GM18511 (cell line): ENCODE measurements at regions not wholly inside any gene's neighbourhood (a gene's known extent, or its start where the extent isn't known, plus 50 kb on each side); places are given as distances from the start of the nearest gene placed in this dataset.
"Not testable (repeated sequence)": the region's sequence is repeated elsewhere in the genome, so short reads cannot be mapped to it uniquely, and the experiment has no call there.

ENCODE experiments used
- ATAC-seq: cut with Tn5 transposase; IDR thresholded peaks from one replicate; pipeline ENCODE4 v1.9.1; 2021; ENCODE audit warnings: mild to moderate bottlenecking, moderate library complexity; ENCODE audit not compliant: unreplicated experiment

DNA sequence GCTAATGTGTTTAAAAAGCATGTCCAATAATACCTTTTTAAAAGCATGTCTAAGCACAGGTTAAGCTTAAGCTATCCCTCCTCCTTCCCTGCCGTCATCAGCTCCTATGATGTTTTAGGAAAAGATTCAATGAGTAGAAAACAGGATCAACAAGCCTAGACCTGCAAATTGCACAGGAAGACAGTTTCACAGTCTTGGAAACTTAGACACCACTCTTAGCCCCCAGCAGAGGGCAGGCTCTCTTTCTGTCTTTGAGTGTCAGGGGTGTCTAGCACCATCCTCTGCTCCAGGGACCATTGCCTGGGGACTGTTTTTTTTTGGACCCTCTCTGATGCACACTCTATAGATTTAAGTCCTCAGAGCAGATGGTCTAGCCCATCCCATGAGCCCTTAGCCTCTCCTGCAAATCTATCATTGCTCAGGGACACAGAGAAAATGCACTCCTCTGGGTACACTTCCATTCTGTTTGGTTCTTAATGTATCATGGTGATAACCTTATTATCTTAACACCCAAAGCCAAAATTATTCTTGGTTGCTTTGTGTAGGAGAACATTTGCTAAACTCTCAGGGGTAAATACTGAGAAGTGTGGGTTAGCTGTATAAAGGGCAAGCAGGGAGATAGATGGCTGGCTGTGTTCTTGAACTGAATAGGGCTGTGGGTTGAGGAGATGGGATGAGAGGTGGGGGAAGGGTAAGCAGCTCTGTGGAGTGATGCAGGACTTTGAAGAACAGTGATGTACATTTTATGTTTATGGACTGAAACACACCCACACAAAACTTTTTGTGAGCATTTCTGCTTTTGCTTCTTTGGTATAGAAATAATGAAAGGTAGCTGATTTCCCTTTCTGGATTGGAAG lies 259.9 kb upstream of the DDHD1 start:
- no peak for ATAC-seq

DNA sequence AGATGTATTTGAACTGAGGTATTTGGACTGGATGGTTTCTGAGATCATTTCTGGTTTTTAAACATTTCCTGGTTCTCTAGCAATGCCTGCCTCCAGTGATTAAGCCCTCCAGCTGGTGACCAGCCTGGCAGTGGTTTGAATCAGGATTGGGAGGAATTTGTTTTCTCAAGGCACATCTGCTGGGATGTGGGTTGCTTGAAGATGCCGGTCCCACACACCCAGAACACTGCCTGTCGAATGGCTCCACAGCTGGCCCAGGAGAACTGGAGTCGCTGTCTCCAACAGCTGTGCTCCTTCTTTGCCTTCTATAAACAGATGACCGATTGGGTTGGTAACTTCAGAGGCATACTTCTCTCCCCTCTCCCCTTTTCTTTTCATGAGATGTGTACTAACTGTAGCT lies 258.0 kb upstream of the DDHD1 start:
- no peak for ATAC-seq

DNA sequence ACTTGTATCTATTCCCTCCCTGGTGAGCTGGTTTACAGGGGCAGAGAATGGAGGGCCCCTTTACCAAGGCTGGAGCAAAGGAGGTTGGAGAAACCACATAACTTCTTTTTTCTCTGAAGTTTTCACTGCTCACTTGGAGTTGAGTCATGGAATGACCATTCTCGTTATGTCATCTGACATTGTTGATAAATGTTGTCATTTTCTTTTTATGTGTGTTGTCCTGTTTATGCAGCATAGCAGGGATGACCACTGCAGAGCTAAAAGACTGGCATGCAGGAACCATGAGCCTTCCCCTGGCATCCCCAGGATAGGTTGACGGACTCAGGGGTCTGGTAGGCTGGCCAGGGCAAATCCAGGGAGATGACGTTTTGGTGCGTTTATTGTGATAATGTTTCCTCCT lies 256.8 kb upstream of the DDHD1 start:
- no peak for ATAC-seq

DNA sequence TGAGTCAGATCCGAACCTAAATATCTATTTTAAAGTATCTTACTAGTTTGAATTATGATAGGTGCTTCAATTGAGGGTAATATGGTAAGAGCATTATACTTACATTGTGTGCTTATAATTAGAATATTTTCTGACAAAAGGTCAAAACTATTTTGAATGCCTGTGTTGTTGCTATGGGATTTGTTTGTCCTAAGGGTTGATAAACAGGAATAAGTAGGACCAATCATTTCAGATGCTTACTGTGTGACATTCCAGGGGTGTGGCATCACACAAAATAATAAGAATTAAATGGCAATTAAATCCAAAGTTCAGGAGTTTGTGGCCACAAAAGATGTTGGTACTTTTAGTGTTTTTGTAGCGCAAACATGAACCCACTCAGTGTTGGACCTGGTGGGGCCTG lies 256.2 kb upstream of the DDHD1 start:
- ATAC-seq = no peak

DNA sequence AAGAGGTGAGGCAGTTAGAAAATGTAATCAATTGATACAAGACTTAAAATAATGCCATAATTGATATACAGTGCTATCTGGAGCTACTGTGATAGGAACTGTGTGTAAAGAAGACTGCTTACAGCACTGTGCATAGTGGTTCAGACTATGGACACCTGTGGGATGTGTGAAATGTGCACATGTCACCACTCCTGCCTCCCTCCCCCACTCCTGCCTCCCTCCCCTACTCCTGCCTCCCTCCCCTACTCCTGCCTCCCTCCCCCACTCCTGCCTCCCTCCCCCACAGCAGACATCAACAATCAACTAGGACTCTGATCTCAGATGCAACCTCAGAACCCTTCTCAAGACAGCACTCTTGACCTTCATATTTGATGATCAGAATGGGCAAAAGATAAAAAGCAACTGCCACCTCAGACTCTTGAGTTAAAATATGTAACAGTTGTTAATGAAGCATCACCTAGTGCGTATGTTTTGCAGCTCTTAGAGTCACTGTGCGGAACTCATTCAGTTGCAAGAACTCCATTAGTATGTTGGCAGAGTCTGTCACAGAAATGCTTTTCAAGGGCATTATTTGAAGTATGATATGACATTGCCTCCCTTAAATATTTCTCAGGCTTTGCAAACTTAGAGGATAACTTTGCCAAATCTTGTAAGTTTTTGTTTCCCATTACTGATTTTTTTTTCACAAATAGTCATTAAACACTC lies 255.2 kb upstream of the DDHD1 start:
- ATAC-seq = no peak

DNA sequence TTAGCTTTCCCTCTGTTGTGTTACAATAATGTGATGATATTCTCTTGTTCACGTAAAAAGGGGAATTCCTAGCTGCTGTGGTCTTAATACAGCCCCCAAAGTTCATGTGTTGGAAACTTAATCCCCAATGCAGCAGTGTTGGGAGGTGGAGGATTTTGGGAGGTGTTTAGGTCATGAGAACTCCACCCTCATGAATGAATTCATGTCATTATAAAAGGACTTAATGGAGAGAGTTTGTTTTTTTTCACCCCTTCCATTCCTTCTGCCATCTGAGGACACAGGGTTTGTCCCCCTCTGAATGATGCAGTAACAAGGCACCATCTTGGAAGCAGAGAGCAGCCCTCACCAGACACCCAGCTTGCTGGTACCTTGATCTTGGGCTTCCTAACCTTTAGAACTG lies 253.4 kb upstream of the DDHD1 start:
- ATAC-seq = no peak

DNA sequence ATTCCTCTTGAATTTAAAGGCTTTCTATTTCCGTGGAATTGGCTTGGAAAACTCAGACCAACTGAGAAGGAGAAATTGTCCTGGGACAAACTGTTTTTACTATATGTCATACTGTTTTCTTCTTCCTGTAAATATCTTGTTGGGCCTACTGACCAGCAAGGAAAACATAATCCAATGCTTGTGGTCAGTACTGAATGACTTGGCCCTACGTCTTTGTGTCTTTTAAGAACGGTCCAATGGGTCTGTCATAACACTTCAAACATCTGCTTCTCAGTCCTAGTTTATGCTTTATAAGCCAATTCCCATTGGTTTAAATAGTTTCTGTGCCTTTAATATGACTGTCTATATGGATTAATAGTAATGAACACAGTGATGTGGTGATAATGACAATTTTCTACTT lies 248.5 kb upstream of the DDHD1 start:
- no peak for ATAC-seq

DNA sequence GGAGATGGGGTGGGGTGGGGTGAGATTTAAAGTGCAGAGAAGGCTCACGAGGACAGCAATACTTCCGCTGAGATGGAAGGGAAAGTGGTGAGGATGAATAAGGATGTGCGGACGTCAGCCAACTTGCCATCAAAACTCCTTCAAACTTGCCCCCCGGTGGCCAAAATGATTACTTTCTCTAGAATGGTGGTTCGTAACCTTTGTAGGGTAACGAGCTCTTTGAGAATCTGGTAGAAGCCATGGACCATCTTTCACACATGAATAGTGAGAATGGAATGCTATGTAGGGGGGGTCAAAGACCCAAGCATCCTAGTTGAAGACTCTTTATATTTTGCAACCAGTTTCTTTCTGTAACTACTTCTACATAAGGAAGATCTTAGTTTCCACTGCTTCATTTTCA lies 245.9 kb upstream of the DDHD1 start:
- no peak for ATAC-seq

DNA sequence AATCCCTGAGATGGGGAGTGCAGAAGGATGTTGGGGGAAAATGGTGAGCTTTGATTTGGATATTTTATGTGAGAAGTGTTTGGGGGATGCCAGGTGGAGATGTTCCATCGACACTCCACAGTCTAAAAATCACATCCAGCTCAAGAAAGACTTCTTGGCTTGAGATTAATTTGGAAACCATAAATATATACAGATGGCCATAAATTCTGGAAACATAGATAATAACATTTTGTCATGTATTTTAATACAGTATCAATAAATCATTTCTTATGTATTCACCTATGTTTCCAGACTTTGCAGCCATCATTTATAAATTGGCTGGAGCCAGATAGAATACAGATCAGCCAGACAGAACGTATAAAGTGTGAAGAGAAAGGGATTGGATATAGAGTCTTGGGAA lies 245.5 kb upstream of the DDHD1 start:
- ATAC-seq = no peak

DNA sequence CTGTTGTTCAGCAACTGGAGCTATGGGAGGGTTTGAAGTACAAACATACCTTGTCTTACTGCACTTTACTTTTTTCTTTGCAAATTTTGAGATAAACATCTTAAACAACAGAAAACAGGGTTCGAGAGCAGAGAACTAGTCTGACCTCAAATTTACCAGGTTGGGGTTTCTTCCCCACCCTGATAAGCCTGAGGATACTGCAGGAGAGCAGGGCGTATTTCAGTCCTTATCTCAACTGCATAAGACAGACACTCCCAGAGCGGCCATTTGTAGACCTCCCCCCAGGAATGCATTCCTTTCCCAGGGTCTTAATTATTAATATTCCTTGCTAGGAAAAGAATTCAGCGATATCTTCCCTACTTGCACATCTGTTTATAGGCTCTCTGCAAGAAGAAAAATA lies 242.1 kb upstream of the DDHD1 start:
- not testable (repeated sequence) for ATAC-seq

DNA sequence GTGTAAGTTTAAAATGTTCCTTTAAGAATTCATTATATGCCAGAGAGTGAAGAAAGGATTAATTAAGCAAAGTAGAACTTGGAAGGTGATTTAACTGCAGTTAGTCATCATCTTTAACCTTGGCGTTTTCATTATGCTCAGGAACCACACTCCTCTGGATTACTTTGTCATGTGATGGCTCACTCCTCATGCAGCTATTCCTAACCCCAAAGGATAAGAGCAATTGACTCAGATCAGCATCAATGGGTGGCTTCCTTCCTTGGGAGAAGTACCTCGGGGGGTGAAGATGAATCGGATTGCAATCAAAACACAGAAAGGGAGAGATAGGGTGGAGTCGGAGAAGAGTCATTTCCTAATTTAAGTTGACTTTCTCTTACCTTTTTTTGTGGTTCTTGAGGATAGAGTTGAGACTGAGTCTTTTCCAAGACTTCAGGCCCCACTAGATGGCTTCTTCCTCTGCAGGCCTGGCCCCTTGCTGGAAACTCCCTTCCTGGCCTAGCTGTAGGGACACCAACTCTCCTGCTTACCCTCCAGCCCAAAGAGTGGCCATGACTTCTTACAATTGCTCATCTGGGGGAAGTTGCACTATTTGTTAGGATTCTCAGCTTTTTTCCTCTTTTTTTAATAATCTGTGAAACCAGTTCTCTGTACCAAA lies 238.6 kb upstream of the DDHD1 start:
- no peak for ATAC-seq

DNA sequence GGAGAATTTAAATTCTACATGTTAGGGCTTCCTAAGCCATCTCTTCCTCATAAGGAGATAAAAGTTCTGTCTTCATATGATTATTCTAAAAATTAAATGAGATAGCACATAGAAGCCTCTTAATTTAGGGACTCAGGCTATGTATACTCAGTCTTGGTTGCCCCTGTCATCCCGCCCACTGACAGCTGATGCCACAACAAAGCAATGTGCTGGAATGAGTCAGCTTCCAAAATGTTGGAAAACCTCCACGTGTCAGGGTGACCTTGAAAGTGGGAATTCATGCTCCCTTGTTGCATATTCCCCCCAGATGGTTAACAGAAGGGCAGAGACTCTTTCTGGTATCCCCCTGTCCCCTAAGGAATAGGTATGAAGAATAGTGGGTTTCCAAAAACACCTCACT lies 238.0 kb upstream of the DDHD1 start:
- no peak for ATAC-seq

DNA sequence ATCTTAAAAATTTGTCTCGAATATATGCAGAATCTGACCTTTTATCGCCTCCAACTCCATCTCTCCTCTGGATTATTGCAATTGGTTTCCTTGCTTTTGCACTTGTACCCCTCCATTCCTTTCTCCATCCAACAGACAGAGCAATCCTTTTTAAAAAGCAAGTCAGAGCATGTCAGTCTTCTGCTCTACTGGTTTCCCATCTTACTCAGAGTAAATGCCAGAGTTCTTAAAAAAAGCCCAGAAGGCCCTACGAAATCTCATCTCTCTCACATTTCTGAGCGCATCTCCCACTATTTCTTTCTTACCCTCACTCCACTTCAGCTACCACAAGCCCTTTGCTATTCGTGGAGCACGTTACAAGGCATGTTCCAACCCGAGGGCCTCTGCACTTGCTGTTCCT lies 236.9 kb upstream of the DDHD1 start:
- ATAC-seq = no peak

DNA sequence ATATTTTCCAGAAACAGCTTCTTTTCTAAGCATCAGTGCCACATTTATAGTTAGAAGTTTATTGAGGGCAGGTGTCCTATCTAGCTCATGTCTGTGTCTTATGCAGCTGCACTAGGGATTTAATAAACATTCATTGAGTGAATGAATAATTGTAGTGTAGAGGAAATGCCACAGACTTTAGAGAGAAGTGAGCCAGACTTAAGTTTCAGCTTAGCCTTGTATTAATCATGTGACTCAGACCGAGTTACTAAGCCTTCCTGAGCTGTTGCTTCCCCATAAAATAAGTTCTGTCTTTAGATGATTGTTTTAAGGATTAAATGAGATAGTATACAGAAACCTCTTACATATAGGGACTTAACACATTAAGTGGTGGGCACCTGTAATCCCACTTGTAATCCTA lies 236.1 kb upstream of the DDHD1 start:
- no peak for ATAC-seq

DNA sequence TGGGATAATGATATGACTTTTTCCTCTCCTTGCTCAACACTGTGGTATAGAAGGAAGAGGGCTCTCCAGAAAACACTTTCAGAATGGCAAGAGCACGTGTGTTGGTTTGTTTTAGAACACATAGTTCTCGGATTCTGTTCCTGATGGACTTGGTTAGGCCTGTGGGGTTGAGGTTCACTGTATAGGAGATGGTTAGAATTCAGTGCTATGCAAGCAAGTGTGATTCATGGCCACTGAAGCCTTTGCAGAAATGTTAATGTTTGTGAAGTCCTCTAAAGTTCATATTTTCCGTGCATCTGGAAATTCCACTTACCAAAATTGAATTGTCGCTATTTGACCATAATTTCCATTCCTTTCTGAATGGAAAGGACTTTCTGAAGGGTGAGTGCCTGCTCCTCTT lies 233.2 kb upstream of the DDHD1 start:
- no peak for ATAC-seq

DNA sequence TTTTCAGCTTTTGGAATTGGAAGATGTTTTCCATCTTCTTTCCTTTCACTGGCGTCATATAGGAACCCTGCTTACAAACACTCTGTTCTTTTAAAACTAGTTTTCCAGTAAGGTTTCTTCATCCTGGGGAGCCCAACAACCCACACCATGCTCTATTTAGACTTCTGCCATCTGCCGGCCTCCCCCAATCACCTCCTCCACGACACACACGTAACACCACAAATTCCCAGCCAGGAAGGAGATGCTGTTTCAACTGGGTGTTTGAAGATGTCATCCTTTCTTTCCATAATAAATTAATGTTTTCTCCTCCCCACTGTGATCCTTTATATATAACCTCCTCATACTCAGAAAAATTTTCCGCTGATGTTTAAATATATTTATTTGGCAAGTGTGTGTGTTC lies 231.4 kb upstream of the DDHD1 start:
- no peak for ATAC-seq

DNA sequence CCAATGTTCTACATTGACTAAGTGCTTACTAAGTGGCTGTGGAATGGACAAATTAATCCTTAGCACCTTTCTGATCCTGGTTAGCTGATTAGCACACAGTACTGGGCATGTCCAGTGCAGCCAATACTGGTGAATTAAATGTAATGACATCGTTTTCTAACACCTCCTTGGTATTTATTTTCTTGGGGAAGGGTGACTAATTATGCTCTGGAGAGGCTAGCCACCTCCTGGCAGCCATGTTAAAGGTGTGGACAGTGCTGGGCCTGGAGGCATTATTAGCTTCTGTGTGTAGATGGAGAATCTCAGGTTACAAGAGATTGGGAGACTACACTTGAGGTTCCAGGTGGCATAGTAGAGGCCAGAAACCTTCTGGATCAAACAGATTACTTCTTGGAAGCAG lies 230.9 kb upstream of the DDHD1 start:
- no peak for ATAC-seq

DNA sequence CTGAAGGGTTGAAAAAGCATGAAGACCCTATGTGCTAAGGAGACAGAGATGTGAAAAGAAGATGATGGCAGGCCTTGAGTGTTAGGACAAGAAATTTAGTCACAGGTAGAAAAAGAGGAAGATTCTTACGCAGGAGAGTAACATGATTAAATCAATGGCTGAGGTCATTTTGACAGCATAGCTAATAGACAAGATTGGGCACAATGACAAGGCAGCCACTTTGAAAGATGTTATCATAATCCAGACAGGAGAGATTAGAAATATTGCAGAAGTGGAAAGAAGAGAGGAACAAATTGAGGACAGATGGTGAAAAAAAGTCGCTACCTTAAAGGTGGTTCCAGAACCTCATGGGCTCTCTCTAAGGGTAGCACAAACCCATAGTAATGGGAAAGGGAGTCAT lies 228.8 kb upstream of the DDHD1 start:
- no peak for ATAC-seq

DNA sequence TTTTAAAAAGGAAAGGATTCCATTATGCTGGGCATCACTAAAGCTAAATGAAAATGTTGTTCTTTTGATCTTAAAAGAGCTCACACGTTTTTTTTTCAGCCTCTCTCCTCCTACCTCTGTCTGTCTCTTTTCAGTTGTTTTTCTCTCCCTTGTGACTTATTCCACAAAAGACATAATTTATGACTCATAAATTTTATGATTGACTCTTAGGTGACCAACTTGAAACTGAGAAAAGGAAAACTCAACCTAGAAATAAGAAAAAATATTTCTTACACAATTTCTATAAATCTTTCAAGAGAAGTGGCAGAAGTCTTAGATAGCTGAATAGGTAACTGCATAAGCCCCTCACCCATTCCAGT lies 227.7 kb upstream of the DDHD1 start:
- ATAC-seq = peak; percentile 57

DNA sequence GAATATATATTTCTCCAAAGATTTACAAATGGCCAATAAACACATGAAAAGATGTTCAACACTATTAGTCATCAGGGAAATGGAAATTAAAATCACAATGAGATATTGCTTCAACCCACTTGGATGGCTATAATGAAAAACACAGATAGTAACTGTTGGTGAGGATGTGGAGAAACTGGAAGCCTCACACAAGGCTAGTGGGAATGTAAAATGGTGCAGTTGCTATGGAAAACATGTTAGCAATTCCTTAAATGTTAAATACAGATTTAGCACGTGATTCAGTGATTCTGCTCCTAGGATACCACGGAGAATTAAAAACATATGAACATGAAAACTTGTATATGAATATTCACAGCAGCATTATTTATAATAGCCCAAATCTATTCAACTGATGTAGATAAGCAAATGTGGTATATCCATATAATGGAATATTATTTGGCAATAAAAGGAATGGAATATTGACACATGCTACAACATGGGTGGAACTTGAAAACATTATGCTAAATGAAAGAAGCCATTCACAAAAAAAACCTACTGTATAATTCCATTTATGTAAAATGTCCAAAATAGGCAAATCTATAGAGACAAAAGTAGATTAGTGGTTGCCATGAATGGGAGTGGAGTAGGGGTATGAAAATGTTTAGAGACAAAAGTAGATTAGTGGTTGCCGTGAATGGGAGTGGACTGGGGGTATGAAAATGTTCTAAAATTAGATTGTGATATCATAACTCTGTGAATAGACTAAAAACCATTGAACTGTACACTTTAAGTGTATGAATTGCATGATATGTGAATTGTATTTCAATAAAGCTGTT lies 227.1 kb upstream of the DDHD1 start:
- ATAC-seq = peak; percentile 51

DNA sequence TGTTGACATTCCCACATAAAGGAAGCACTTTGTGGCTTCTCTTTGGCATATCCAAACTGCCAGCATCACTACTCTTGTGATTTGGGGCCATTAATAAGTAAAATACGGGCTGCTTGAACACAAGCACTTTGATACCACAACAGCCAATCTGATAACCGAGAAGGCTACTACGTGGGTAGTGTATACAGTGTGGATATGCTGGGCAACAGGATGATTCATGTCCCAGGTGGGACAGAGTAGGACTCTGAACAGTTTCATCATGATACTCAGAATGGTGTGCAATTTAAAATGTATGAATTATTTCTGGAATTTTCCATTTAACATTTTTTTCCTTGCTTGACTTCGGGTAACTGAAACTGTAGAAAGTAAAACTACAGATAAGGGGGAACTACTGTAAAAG lies 225.0 kb upstream of the DDHD1 start:
- ATAC-seq = no peak
